ENCODE measurements at regions not wholly inside any gene's neighbourhood (a gene's known extent, or its start where the extent isn't known, plus 50 kb on each side); places are given as distances from the start of the nearest gene placed in this dataset.

GRCh38 chr2:8265476-8266226 is 416.2 kb upstream of the ID2 start:
- WGBS, result 84% methylated on average over 5 of the region's 5 CpGs
- no peaks in the 10 kb centered on the region for H3K36me3 ChIP-seq (ENCODE audit: insufficient read depth)
- no peaks in the 10 kb centered on the region for H3K4me1 ChIP-seq (ENCODE audit: insufficient read depth)
- DNase-seq (ENCODE audit: extremely low spot score), result no peak
- H3K27ac ChIP-seq (ENCODE audit: low read depth), result no peak overlapping the region
- no peak overlapping the region for H3K4me3 ChIP-seq (ENCODE audit: low read depth, low read length)

GRCh38 chr2:8266563-8266962 is 415.3 kb upstream of the ID2 start:
- H3K4me1 ChIP-seq (ENCODE audit: insufficient read depth), result no peaks in the 10 kb centered on the region
- 92% methylated on average over 3 of the region's 3 CpGs for WGBS

GRCh38 chr2:8267048-8267447 is 414.8 kb upstream of the ID2 start:
- no peak overlapping the region for H3K27ac ChIP-seq (ENCODE audit: low read depth)
- no peak overlapping the region for H3K4me3 ChIP-seq (ENCODE audit: low read depth, low read length)
- 96% methylated on average over 3 of the region's 3 CpGs for WGBS
- no peaks in the 10 kb centered on the region for H3K4me1 ChIP-seq (ENCODE audit: insufficient read depth)
- no peaks in the 10 kb centered on the region for H3K36me3 ChIP-seq (ENCODE audit: insufficient read depth)
- no peak for DNase-seq (ENCODE audit: extremely low spot score)

More at GRCh38 chr2:8266563-8266962, 415.3 kb upstream of the ID2 start:
- Histone ChIP-seq H3K27ac (ENCODE audit: low read depth) (no peak overlapping the region), H3K36me3 (ENCODE audit: insufficient read depth) (no peaks in the 10 kb centered on the region), H3K4me3 (ENCODE audit: low read depth, low read length) (no peak overlapping the region)
- DNase-seq (ENCODE audit: extremely low spot score), result no peak

DNA sequence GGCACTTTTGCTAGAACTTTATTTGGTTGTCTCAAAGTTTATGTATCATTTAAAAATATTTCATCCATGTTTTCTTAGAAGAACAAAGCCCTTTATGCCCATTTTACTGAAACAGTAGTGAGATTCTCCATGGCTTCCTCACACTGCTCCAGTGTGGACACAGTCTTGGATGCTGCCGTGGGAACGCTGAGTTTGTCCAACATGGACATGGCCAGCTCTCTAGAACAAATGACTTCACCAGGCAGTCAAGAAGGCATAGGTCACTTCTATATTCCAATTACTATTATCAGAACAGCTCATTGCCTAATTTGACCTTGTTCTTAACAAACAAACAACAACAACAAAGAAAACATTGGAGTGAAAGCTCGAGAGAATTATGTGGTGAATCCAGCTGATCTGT is 414.1 kb upstream of the ID2 start:
- H3K4me1 ChIP-seq (ENCODE audit: insufficient read depth), result no peaks in the 10 kb centered on the region
- 93% methylated on average over 3 of the region's 3 CpGs for WGBS
- H3K27ac ChIP-seq (ENCODE audit: low read depth), result no peak overlapping the region
- no peak for DNase-seq (ENCODE audit: extremely low spot score)
- H3K4me3 ChIP-seq (ENCODE audit: low read depth, low read length), result no peak overlapping the region
- no peaks in the 10 kb centered on the region for H3K36me3 ChIP-seq (ENCODE audit: insufficient read depth)

GRCh38 chr2:8268172-8268783 is 413.6 kb upstream of the ID2 start:
- 79% methylated on average over 8 of the region's 8 CpGs for WGBS
- DNase-seq (ENCODE audit: extremely low spot score), result no peak
- H3K4me1 ChIP-seq (ENCODE audit: insufficient read depth), result no peaks in the 10 kb centered on the region
- no peak overlapping the region for H3K27ac ChIP-seq (ENCODE audit: low read depth)
- H3K36me3 ChIP-seq (ENCODE audit: insufficient read depth), result no peaks in the 10 kb centered on the region
- no peak overlapping the region for H3K4me3 ChIP-seq (ENCODE audit: low read depth, low read length)

- no peaks in the 10 kb centered on the region for H3K4me1 ChIP-seq (ENCODE audit: insufficient read depth)
- DNase-seq (ENCODE audit: extremely low spot score), result no peak
- no peaks in the 10 kb centered on the region for H3K36me3 ChIP-seq (ENCODE audit: insufficient read depth)
- H3K4me3 ChIP-seq (ENCODE audit: low read depth, low read length), result no peak overlapping the region
- no peak overlapping the region for H3K27ac ChIP-seq (ENCODE audit: low read depth)
These were observed 411.2 kb upstream of the ID2 start for GRCh38 chr2:8270699-8271098.

- H3K36me3 ChIP-seq (ENCODE audit: insufficient read depth), result no peaks in the 10 kb centered on the region
- WGBS, result 90% methylated on average over 3 of the region's 3 CpGs
- no peak for DNase-seq (ENCODE audit: extremely low spot score)
- no peak overlapping the region for H3K27ac ChIP-seq (ENCODE audit: low read depth)
- H3K4me1 ChIP-seq (ENCODE audit: insufficient read depth), result no peaks in the 10 kb centered on the region
- no peak overlapping the region for H3K4me3 ChIP-seq (ENCODE audit: low read depth, low read length)
These were observed 410.4 kb upstream of the ID2 start for GRCh38 chr2:8271461-8271860.

- Histone ChIP-seq H3K36me3 (ENCODE audit: insufficient read depth) (no peaks in the 10 kb centered on the region), H3K4me1 (ENCODE audit: insufficient read depth) (no peaks in the 10 kb centered on the region), H3K4me3 (ENCODE audit: low read depth, low read length) (no peak overlapping the region), H3K27ac (ENCODE audit: low read depth) (no peak overlapping the region)
- no peak for DNase-seq (ENCODE audit: extremely low spot score)
- WGBS, result 94% methylated on average over 4 of the region's 4 CpGs
These were observed 405.8 kb upstream of the ID2 start for GRCh38 chr2:8276026-8276425.

DNA sequence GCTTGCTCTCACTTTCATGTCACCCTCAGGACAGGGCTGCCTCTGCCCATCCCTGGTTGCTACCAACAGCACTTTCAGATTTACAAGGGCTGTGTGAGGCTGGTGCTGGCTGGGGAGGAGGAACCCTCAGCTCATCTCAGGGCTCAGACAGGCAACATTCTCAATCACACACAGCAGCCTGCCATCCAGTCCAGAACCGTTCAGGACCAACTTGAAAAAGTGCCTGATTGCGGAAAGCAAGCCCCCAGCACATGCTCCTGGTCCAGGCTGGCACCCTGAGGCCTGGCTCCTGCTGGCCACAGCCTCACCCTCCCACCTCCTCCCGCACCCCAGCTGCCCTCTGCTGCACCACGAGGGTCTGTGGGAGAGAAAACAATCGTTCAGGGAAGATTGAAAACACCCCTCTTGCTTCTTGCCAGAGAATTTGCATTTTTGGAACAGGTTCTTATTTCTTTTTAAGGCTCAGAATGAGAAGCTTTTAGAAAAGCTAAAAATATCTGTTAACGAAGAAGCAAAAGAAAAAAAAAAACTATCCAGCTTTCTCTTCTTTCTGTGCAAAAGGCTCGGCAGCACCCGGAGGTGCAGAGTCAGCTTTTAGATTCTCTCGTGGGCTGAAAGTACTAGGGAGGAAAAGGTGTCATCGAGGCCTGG is 403.8 kb upstream of the ID2 start:
- Histone ChIP-seq H3K4me1 (ENCODE audit: insufficient read depth) (no peaks in the 10 kb centered on the region), H3K36me3 (ENCODE audit: insufficient read depth) (no peaks in the 10 kb centered on the region), H3K4me3 (ENCODE audit: low read depth, low read length) (no peak overlapping the region), H3K27ac (ENCODE audit: low read depth) (no peak overlapping the region)
- 30% methylated on average over 10 of the region's 10 CpGs for WGBS
- DNase-seq (ENCODE audit: extremely low spot score), result no peak

GRCh38 chr2:8278709-8279354 is 403.0 kb upstream of the ID2 start:
- 88% methylated on average over 10 of the region's 10 CpGs for WGBS

GRCh38 chr2:8279506-8279905 is 402.4 kb upstream of the ID2 start:
- H3K4me1 ChIP-seq (ENCODE audit: insufficient read depth), result no peaks in the 10 kb centered on the region
- WGBS, result 98% methylated on average over 9 of the region's 9 CpGs
- H3K36me3 ChIP-seq (ENCODE audit: insufficient read depth), result no peaks in the 10 kb centered on the region
- no peak for DNase-seq (ENCODE audit: extremely low spot score)
- H3K27ac ChIP-seq (ENCODE audit: low read depth), result no peak overlapping the region
- no peak overlapping the region for H3K4me3 ChIP-seq (ENCODE audit: low read depth, low read length)

More at GRCh38 chr2:8278709-8279354, 403.0 kb upstream of the ID2 start:
- Histone ChIP-seq H3K4me1 (ENCODE audit: insufficient read depth) (no peaks in the 10 kb centered on the region), H3K27ac (ENCODE audit: low read depth) (no peak overlapping the region), H3K36me3 (ENCODE audit: insufficient read depth) (no peaks in the 10 kb centered on the region), H3K4me3 (ENCODE audit: low read depth, low read length) (no peak overlapping the region)
- no peak for DNase-seq (ENCODE audit: extremely low spot score)

DNA sequence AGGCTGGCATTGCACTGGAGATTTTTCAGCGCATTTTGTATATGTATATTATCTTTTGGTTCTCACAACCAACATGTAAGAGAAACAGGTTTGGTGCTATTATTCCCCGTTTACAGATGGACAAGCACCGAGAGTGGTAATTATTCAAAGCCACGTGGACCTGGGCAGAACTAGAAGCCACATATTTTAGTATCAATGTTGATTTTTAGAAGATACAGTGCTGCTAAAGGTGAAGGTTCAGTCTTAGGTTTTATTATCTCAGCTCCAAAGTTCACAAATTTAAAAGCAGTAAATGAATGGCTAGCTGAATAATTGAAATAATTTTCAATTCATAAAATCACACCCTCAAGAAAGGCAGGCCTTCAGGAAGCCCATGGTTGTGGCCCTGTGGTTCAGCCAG is 400.6 kb upstream of the ID2 start:
- H3K36me3 ChIP-seq (ENCODE audit: insufficient read depth), result no peaks in the 10 kb centered on the region
- no peaks in the 10 kb centered on the region for H3K4me1 ChIP-seq (ENCODE audit: insufficient read depth)
- H3K4me3 ChIP-seq (ENCODE audit: low read depth, low read length), result no peak overlapping the region
- no peak for DNase-seq (ENCODE audit: extremely low spot score)
- H3K27ac ChIP-seq (ENCODE audit: low read depth), result no peak overlapping the region
- WGBS, result 90% methylated on average over 4 of the region's 4 CpGs

GRCh38 chr2:8281950-8282857 is 399.7 kb upstream of the ID2 start:
- Histone ChIP-seq H3K4me3 (ENCODE audit: low read depth, low read length) (no peak overlapping the region), H3K36me3 (ENCODE audit: insufficient read depth) (no peaks in the 10 kb centered on the region), H3K27ac (ENCODE audit: low read depth) (no peak overlapping the region), H3K4me1 (ENCODE audit: insufficient read depth) (no peaks in the 10 kb centered on the region)
- WGBS, result 85% methylated on average over 25 of the region's 25 CpGs
- DNase-seq (ENCODE audit: extremely low spot score), result no peak
